Urinary bladder (tissue), 3 donors: ENCODE measurements at regions not wholly inside any gene's neighbourhood (a gene's known extent, or its start where the extent isn't known, plus 50 kb on each side); places are given as distances from the start of the nearest gene placed in this dataset.

Experiments
- DNase-seq: peaks from one replicate; pipeline ENCODE4 v3.0.0-alpha.2; 2015; ENCODE audit errors: extremely low spot score
- H3K27ac ChIP-seq: one replicate; pipeline ENCODE4 v1.5.1; 2013; ENCODE audit warnings: low read depth, mild to moderate bottlenecking, moderate library complexity
- H3K36me3 ChIP-seq: one replicate; pipeline ENCODE4 v1.6.1; 2013; ENCODE audit warnings: mild to moderate bottlenecking, moderate library complexity; ENCODE audit not compliant: insufficient read depth
- H3K4me1 ChIP-seq: one replicate; pipeline ENCODE4 v1.6.1; 2013; ENCODE audit warnings: mild to moderate bottlenecking, moderate library complexity; ENCODE audit not compliant: insufficient read depth
- H3K4me3 ChIP-seq: one replicate; pipeline ENCODE4 v1.5.1; 2013; ENCODE audit warnings: low read depth, low read length
- WGBS: extraction: QIAGEN DNeasy Blood & Tissue Kit; methylation state at CpG from one replicate; pipeline ENCODE4 v1.1.7; 2013; 5-methylcytosine and 5-hydroxymethylcytosine counted together
- donor health status: healthy with polysubstance abuse.
- donor health status: healthy.

DNA sequence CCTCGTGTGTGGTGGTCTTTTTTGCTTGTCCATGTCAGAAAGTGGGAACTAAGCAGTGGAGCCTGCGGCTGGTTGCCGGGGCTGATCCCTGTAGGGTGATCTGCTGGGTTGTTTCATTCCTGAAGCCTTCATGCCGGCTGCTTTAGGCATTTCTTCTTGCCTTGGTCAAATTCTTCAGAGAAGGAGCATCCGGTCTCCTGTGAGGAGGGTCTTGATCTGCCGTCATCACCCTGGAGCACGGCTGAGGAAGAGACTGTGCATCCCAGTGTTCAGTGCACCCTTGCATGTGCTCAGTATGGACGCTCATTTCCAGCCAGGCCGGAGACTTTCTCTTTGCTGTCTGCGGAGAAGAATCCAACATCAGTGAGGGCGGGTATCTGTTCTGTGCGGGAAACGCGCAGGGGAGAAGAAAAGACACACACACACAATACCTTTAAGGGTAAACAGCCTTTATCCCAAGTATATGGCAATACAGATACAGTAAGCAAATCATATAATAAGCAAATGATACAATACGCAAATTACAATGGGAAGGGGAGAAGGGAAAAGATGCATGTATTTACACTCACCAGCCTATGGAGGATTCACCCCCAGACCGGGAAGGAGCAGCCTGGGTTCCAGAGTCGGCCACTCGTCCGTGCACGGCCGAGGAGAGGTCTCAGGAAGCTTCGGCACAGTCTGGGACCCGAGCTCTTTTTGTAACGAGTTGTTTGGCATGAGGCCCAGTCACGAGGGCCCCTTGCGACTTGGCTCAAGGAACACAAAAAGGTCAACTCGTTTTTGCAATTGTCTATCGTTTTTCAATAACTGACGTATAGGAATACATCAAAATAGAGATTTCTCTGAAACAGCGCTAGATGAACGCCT lies 1366.8 kb upstream of the TMEM132C start:
- H3K4me1 ChIP-seq, result no peaks in the 10 kb centered on the region
- H3K36me3 ChIP-seq, result no peaks in the 10 kb centered on the region
- H3K27ac ChIP-seq, result no peak overlapping the region
- no peak overlapping the region for H3K4me3 ChIP-seq
- DNase-seq, result no peak
- 72% methylated on average over 31 of the region's 31 CpGs for WGBS

DNA sequence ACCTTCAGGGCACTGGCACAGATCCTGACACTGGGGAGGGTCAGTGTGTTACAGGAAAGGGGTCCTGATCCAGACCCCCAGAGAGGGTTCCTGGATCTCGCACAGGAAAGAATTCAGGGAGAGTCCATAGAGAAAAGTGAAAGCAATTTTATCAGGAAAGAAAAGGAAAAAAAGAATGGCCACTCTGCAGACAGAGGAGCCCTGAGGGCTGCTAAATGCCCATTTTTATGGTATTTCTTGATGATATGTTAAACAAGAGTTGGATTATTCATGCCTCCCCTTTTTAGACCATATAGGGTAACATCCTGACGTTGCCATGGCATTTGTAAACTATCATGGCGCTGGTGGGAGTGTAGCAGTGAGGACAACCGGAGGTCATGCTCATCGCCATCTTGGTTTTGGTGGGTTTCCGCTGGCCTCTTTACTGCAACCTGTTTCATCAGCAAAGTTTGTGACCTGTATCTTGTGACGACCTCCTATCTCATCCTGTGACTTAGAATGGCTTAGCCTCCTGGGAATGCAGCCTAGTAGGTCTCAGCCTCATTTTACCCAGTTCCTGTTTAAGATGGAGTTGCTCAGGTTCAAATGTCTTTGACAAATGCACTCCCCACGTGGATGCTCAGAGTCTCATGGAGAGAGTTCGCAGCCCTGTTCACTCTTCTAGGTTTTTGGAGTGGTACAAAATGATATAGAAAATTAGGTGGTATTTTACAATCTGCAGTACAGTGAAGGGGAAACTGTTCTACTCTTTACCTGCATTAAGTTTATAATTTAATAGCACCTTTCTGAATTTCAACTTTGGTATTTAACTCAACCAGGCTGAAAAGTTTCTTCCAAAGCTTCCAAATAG lies 1363.7 kb upstream of the TMEM132C start:
- H3K4me3 ChIP-seq, result no peak overlapping the region
- no peak for DNase-seq
- no peaks in the 10 kb centered on the region for H3K36me3 ChIP-seq
- H3K4me1 ChIP-seq, result no peaks in the 10 kb centered on the region
- WGBS, result 70% methylated on average over 9 of the region's 9 CpGs
- no peak overlapping the region for H3K27ac ChIP-seq

DNA sequence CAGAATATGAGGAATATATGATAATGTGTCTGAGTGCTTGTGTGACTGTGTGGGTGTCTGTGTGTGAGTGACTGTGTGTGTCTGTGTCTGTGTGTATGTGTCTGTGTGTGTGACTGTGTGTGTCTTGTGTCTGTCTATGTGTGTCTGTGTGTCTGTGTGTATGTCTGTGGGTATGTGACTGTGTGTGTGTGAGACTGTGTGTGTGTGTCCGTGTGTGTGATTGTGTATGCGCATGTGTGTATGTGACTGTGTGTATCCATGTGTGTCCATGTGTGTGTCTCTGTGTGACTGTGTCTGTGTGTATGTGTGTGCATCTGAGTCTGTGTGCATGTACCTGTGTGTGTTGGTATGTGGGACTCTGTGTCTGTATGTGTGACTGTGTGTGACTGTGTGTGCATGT lies 1361.2 kb upstream of the TMEM132C start:
- H3K4me1 ChIP-seq, result no peaks in the 10 kb centered on the region
- no peaks in the 10 kb centered on the region for H3K36me3 ChIP-seq
- WGBS, result 94% methylated on average over 2 of the region's 2 CpGs
- H3K27ac ChIP-seq, result no peak overlapping the region
- DNase-seq, result no peak
- H3K4me3 ChIP-seq, result no peak overlapping the region

DNA sequence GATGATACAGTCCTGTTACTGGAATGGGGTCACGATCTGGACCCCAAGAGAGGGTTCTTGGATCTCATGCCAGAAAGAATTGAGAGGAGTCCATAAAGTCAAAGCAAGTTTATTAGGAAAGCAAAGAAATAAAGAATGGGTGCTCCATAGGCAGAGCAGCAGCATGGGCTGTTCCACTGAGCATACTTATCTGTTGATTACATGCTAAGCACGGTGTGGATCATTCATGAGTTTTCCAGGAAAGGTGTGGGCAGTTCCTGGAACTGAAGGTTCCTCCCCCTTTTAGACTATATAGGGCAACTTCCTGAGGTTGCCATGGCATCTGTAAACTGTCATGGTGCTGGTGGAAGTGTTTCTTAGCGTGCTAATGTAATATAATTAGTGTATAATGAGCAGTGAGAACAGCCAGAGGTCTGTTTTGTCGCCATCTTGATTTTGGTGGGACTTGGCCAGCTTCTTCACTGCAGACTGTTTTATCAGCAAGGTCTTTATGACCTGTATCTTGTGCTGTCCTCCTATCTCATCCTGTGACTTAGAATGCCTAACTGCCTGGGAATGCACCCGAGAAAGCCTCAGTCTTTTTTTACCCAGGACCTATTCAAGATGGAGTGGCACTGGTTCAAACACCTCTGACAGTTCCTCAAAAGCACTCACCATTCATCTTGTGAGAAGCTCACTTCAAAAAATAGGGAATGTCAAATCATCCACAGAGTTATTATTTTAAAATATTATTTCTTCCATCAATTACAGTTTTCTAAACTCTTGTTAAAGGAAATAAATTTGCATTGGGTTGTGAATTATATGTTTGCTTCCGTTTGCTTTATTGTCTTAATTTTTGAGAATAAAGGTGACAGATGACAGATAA lies 1358.8 kb upstream of the TMEM132C start:
- 60% methylated on average over 6 of the region's 6 CpGs for WGBS
- no peak for DNase-seq
- Histone ChIP-seq H3K27ac (no peak overlapping the region), H3K4me3 (no peak overlapping the region), H3K36me3 (no peaks in the 10 kb centered on the region), H3K4me1 (no peaks in the 10 kb centered on the region)

DNA sequence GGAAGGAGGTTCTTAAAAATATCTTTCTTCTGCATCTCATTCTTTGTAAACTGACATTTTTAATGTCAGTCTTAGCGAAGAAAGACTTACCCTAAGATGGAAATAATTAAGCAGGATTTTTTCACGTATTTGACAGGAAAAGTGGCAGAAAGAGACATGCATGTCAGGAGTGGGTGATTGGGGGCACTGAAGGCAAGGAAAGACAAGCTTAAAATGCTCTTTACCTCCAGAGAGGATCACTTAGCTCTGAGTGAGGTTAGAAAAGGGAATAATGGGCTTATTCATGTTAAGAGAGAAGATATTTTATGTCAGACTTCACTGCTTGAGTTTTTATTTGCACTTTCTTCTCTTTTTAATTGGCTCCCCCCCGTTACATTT lies 1358.2 kb upstream of the TMEM132C start:
- DNase-seq, result no peak
- H3K27ac ChIP-seq, result no peak overlapping the region
- 44% methylated on average over 3 of the region's 3 CpGs for WGBS

DNA sequence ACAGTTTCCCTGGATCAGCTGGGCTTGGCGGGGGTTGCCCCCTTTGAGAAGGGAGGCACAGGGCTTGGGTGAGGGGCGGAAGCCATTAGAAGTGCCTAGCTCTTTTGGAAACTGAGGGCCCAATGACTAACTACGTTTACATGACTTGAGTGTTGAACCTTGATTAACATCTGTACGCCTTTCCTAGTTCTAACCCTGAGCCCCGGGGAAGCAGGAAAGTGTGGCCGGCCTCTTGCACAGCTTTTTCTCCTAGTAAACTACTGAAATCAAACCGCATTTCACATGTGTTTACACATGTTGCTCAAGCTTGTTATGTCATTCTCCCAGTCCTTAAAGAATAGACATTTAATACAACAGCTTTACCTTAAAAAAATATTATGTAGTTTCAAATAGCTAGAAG lies 1356.4 kb upstream of the TMEM132C start:
- Histone ChIP-seq H3K36me3 (no peaks in the 10 kb centered on the region), H3K4me3 (no peak overlapping the region), H3K27ac (no peak overlapping the region), H3K4me1 (no peaks in the 10 kb centered on the region)
- no peak for DNase-seq
- 71% methylated on average over 7 of the region's 7 CpGs for WGBS

More for the DNA sequence above, 1358.2 kb upstream of the TMEM132C start:
- H3K4me1 ChIP-seq, result no peaks in the 10 kb centered on the region
- no peaks in the 10 kb centered on the region for H3K36me3 ChIP-seq
- H3K4me3 ChIP-seq, result no peak overlapping the region

DNA sequence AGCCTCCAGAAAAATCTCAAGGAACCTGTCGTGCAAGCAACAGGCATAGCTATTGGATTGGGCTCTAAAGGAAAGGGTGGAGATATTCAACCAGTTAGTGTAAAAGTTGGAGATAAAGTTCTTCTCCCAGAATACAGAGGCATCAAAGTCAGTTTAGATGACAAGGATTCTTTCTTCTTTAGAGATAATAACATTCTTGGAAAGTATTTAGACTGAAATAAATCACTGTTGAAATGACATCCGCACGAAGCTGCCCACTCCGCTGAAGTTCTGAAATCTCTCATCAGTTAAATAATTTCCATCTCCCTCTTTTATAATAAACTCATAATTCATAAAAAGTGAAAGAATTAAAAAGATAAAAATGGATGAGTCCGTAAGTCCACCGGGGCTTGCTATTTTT lies 1354.9 kb upstream of the TMEM132C start:
- Histone ChIP-seq H3K27ac (no peak overlapping the region), H3K4me1 (no peaks in the 10 kb centered on the region), H3K4me3 (no peak overlapping the region), H3K36me3 (no peaks in the 10 kb centered on the region)
- WGBS, result 85% methylated on average over 6 of the region's 6 CpGs
- no peak for DNase-seq

DNA sequence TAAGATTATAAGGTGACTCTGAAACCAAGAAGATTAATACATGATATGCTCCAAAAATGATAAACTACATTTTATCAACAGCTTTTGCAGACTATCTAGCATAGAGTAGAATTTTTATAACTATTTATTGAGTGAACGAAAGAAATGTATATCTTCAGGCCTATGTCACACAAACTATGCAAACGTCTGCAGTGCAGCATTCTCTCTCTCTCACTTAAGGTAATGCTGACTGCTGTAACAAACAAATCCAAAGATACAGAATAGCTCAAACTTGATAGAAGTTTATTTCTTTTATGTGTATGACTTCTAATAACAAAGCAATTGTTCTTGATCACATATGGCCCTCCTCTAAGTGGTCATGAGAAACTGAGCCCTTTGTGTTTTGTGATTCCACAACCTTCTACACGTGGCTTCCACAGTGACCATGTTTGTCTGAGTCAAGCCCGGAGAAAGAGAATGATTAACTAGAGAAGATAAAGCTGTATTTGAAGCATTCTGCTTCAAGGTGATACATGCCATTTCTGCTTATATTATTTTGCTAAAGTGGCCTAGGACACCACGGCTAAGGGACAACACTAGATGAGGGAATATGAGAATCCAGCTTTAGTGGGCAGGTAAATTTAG lies 1352.7 kb upstream of the TMEM132C start:
- H3K4me1 ChIP-seq, result no peaks in the 10 kb centered on the region
- 51% methylated on average over 5 of the region's 5 CpGs for WGBS

DNA sequence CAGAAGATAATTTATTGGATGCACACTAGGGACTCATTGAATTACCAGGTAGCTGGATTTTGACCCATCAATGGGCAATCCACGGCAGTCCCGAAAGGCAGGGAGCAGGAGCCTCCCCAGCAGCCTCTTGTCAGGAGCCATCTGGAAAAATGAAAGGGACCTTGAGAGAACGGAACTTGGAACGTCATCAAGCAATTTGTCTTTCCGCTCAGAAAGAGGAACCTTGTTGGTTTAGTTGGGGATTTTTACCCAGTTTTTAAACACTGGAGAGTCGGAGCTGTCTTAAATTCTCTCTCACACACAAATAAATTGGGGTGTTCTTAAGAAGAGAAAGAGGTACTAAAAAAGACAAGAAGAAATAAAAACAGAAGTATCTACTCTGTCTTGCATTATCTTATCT lies 1351.7 kb upstream of the TMEM132C start:
- no peak overlapping the region for H3K4me3 ChIP-seq
- WGBS, result 59% methylated on average over 6 of the region's 6 CpGs
- no peaks in the 10 kb centered on the region for H3K4me1 ChIP-seq
- no peaks in the 10 kb centered on the region for H3K36me3 ChIP-seq
- no peak overlapping the region for H3K27ac ChIP-seq
- DNase-seq, result no peak

More for the DNA sequence above, 1352.7 kb upstream of the TMEM132C start:
- DNase-seq, result no peak
- H3K27ac ChIP-seq, result no peak overlapping the region
- H3K36me3 ChIP-seq, result no peaks in the 10 kb centered on the region
- no peak overlapping the region for H3K4me3 ChIP-seq

DNA sequence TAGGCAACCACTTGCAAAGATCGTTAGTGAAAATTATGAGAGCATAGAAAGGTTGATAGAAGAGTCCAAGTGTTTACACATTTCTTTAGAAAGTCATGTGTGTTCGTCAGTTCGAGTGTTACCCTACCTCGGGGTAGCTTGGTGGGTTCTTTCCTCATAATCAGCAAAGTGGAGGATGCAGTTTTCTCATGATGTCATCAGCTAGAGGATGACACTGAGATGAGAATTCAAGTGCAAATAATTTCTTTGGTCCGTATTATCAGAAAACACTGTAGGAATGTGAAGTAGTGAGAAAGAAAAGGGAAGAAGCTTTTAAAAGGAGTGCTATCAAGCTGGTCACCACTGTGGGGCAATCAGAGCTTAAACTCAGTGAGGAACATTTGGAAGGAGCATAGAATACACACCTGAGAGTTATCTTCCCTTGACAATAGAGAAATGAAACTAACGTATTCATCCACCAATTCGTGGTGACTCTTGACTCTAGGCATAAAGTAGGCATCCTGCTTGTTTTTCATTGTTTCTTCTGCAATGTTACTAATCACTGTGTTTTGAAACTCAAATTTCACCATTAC lies 1340.9 kb upstream of the TMEM132C start:
- no peak overlapping the region for H3K27ac ChIP-seq
- H3K36me3 ChIP-seq, result no peaks in the 10 kb centered on the region
- no peak for DNase-seq
- no peak overlapping the region for H3K4me3 ChIP-seq
- no peaks in the 10 kb centered on the region for H3K4me1 ChIP-seq
- WGBS, result 66% methylated on average over 7 of the region's 7 CpGs

DNA sequence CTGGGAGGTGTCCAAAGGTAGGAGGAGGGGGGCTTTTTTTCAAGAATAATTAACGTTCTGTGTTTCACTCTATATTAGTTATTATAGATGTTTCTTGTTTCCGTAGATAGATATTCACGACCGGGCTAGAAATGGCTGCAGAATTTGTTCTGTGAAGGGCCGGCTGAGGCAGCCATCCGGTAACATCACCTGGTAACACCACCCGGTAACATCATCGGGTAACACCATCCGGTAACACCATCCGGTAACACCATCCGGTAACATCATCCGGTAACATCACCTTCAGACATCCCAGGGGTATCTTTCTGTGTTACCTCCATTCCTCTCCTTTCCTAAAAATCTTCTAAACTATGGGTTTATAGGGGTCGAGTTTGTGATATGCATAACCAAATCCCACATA lies 1336.7 kb upstream of the TMEM132C start:
- Histone ChIP-seq H3K27ac (no peak overlapping the region), H3K4me3 (no peak overlapping the region), H3K36me3 (no peaks in the 10 kb centered on the region), H3K4me1 (no peaks in the 10 kb centered on the region)
- DNase-seq, result no peak
- WGBS, result 89% methylated on average over 13 of the region's 13 CpGs

DNA sequence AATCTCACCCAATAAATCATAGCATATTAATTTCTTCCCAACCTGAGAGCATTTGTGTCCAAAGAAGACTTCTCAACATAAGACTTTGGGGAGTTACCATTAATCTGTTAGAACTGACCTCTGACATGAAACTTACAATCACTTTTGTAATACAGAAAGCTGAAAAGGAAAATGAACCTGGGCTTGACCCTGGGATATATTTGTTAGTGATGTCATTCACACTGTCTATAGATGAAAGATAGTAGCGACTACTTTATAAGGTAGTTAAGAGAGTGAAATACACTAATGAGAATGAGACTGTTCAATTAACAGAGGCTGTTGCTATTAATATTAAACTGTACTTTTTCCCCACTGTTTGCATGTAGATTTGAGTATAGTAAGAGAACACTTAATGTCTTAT lies 1334.8 kb upstream of the TMEM132C start:
- Histone ChIP-seq H3K4me3 (no peak overlapping the region), H3K27ac (no peak overlapping the region), H3K36me3 (no peaks in the 10 kb centered on the region), H3K4me1 (no peaks in the 10 kb centered on the region)
- DNase-seq, result no peak
- 72% methylated on average over 1 of the region's 1 CpG for WGBS

DNA sequence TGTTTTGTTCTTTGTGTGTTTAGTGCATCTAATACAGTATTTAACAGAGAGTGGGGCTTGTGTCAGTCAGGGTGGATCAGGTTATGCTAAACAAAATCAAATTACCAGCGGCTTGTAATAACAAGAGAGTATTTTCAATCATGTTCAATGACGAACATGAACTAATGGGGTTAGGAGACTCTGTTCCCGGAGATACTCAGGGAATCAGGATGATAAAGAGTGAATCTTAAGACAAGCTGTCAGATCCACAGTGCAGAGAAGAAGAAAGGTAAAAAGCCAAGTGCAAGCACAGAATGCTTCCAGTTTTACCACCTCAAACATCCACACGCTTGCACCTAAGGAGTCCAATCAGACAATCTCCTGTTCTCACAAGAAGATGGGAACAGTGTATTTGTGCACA lies 1331.5 kb upstream of the TMEM132C start:
- H3K4me3 ChIP-seq, result no peak overlapping the region
- H3K36me3 ChIP-seq, result no peaks in the 10 kb centered on the region
- DNase-seq, result no peak
- H3K27ac ChIP-seq, result no peak overlapping the region
- 86% methylated on average over 4 of the region's 4 CpGs for WGBS
- no peaks in the 10 kb centered on the region for H3K4me1 ChIP-seq
